ENCODE measurements at regions not wholly inside any gene's neighbourhood (a gene's known extent, or its start where the extent isn't known, plus 50 kb on each side); places are given as distances from the start of the nearest gene placed in this dataset.

- TF ChIP-seq CTCF (IDR thresholded peaks at IDR 0.05) (no peak), POLR2A (IDR thresholded peaks at IDR 0.05) (no peak), POLR2AphosphoS5 (IDR thresholded peaks at IDR 0.05) (no peak), EP300 (IDR thresholded peaks at IDR 0.05) (no peak)
These were observed 166.1 kb upstream of the RGS18 start for GRCh38 chr1:191992118-191992517.

All from upper lobe of left lung (tissue), 4 donors.